HG02642 (cell line): ENCODE measurements at regions not wholly inside any gene's neighbourhood (a gene's known extent, or its start where the extent isn't known, plus 50 kb on each side); places are given as distances from the start of the nearest gene placed in this dataset.

Experiments used
- ATAC-seq: cut with Tn5 transposase; IDR thresholded peaks from one replicate; pipeline ENCODE4 v1.9.1; 2021; ENCODE audit warnings: mild to moderate bottlenecking; ENCODE audit not compliant: unreplicated experiment, poor library complexity

DNA sequence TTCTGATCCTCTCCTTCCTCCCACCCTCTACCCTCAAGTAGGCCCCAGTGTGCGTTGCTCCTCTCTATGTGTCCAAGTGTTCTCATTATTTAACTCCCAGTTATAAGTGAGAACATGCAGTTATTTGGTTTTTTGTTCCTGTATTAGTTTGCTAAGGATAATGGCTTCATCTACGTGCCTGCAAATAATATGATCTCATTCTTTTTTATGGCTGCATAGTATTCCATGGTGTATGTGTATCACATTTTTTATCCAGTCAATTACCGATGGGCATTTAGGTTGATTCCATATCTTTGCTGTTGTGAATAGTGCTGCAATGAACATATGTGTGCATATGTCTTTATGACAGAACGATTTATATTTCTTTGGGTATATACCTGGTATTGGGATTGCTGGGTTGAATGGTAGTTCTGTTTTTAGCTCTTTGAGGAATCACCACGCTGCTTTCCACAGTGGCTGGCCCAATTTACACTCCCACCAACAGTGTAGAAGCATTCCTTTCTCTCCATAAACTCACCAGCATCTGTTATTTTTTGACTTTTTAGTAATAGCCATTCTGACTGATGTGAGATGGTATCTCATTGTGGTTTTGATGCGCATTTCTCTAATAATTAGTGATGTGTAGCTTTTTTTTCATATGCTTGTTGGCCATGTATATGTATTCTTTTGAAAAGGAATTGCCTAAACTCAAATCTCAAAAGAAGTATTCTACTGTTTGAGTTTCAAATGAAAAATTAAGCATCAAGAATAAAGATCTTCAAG lies 116.9 kb downstream of the ETS2 start:
- no peak for ATAC-seq

DNA sequence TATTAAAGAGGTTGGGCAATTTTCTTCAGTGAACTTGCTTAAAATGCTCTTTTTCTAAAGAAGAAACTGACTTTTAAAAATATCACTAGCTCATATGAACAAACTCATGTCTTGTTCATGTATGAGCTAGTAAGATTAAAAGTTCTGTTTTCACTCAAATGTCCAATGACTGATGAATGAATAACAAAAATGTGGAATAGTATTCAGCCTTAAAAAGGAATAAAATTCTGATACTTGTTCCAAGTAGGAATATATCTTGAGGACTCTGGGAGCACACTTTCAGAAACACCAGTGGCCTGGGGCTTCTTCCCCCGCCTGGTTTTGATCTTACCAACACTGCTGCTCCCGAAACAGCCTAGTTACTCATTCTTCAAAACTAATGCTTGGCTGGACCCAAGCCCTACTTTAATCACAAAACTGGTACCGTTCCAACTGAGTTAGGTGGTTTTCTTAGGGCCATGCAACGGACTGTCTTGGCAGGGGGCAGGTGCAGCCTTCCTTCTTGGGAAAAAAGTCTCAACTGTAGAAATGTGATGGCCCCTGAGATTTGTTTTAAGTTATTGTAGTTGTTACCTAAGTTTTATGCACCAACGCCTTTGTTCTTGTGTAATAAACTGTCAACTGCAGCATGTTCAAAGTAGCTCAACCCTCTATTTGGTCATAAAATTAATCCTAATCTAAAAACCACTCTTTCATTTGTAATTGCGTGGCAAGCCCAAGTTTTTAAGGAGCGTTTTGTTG lies 116.0 kb downstream of the ETS2 start:
- no peak for ATAC-seq

DNA sequence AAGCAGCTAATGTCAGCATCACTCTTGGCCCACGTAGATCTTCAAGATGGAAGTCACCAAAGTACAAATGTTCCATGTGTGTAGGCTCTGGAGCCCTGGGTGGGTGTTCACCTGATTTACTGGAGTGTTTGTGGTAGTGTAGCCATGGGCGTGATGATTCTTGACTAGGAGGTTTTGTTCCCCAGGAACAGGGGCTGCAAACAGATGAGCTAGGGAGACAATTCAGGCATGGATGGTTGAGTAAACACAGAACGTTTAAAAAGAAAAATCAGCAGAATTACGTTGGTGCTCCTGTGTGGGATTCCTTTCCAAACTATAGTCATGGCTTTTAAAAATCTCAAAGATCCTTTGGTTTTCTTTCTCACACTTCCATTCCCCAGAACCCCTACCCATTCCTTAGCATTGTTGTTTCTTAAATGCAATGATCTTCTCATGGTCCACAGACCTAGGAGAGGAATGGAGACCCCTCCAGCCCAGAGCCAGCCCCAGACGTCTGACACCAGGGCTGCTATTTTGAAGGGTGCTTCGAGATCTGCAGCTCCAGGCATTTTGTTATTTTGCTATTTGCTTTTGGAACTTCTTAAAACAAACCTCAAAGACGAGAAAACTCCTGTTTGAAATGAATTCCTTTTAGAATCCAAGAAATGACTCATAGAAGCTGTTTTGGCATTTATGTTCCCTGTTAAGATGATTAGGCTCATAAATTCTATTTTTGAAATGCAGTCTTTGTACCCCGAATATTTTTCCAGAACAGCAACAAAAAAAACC lies 115.1 kb downstream of the ETS2 start:
- ATAC-seq = no peak

DNA sequence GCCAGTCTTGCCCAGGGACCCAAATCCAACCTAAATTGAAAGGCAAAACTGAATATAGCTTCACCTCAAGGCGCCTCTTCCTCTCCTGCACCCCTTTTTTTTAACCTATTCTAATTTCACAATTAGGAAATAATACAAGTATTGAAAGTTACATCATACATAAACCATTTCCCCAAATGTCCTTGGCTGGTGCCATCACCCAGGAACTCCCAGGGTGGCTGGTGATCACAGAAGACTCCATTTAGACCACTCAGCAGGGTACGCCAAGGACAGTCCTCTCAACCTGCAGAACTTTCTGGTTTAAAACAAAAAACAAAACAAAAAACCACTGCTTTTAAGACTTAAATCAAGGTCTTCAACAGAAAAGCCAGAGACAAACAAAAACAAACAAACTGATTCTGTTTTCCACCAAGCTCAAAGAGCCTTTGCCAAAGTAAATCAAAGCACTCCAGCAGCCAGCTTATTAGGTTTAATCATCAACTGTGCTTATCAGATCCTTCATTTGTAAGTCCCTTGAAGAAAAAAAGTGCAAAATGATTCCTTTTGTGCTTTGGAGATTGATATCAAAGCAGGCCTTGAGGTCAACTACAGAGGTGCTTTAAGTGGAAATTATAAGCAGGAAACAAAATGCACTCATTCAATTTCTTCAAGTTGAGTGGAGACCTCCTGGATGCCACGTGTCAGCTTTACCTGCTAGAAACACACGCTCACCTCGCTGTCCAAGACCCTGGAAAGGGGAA lies 113.0 kb downstream of the ETS2 start:
- ATAC-seq = no peak

DNA sequence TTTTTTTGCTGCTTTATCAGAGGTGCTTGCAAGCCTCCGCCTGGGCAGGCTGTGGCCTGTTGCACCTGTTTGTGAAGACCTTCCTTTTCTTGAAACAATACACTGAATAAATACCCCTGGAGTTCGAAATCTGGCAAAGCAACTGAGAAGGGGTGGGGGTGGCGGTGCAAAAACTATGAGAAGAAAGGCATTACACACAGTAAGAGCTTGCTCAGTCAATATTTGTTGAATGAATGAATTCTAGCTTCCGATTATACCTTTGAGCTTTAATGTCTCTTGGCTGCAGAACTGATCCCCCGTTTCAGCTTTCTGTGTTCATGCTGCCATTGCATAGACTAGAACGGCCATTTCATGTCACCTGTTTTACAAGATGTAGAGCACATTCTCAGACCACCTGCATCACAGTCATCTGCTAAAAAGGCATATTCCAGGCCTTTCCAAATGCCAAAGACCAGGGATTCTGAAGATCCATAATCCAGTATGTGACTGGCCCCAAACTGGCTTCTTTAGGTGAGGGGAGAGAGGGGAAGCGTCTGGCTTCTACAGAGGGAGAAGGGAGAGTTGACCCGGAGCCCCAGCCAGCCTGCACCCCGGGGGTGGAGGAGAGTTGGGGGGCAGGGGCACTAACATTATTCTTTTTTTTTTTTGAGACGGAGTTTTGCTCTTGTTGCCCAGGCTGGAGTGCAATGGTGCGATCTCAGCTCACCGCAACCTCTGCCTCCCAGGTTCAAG lies 111.5 kb downstream of the ETS2 start:
- no peak for ATAC-seq

DNA sequence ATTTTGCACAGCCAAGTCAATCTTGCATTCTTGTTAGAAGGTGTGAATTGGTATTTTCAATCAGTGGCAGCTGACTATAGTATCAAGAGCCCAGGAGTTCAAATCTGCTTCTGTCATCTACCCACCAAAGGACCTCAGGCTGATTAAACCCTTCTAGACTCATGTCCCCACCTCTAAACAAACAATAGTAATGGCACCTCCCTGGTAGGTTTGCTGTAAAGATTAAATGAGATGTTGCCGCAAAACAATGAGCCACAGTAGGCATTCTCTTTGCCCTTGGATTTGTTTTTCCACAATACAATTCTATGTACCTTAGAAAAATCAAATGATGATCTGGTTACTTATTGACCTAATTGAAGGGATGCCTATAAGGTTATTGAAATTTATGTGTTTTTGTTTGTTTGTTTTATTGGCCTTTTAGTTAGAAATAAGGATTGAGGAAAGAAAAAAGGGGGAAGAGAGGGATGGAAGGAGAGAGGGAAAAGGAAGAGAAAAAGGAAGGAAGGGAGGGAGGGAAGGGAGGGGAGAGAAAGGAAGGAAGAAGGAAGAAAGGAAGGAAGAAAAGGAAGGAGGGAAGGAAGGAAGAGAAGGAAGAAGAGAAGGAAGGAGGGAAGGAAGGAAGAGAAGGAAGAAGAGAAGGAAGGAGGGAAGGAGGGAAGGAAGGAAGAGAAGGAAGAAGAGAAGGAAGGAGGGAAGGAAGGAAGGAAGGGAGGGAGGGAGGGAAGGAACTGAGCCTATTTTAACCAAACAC lies 110.7 kb downstream of the ETS2 start:
- no peak for ATAC-seq

DNA sequence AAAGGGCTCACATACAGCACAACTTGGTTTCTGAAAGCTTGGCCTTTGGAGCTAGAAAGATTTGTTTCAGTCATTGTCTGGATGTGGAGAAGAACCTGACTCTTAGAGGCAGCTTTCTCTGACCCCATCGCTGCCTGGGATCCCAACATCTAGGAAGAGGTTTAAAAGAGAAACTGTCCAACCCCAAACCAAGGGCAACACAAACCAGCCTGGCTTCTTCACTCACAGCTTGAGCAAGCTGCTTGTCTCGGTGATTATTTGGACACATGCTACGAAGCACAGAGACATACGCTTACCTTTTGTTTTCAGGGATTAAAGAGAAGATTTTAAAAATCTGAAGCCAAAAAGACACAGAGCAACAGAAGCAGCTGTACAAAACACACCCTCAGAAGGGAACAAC lies 109.8 kb downstream of the ETS2 start:
- ATAC-seq = no peak

DNA sequence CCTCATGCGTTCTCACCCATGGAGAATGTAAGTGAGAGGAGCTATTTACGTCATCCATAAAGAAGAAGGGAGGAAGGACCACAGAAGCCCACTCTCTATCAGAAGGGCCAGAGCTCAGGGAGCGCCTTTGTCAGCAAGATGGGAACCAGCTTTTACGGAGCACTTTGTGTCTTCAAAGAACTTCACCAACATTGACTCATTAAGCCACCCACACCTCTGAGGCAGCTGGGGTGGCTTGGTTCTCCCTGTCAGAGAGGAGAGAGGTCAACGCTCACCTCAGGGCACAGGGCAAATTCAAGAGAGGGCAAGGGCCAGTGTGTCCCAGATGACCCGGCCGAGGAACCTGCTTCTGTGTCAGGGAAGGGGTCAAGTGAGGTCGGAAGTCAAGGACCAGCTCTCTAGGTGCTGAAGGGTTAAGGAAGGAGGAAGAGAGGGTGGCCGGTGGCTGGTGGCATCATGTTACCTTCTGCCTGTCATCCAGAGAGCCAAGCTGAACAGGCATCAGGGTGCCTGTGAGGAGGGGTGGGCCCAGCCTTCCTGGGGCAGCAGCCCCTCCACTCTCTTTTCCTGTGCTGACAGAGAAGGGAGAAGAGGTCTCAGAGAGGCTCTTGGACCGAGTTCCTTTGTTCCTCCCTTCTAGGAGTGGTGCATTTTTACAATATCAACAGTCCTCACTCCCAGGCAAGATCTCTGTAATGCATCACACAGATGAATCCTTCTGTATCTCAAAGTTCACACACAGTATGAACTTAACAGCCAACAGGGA lies 109.0 kb downstream of the ETS2 start:
- no peak for ATAC-seq

DNA sequence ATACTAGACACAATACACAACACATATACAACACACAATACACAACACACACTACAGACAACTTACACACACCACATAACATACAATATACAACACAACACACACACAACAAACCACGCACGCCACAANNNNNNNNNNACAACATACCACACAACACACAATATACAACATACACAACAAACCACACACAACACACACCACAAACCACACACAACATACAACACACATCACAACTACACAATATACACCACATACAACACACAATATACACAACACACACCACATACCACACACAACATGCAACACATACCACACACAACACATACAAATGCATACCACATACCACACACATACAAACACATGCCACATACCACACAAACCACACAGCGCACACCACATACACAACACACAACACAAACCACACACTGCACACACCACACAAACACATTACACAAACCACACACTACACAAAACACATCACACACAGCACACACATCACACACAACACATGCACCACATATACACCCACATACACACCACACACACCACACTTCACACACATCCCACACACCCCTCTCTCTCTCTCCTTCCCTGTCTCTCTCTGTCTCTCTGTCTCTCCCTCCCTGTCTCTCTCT lies 108.3 kb downstream of the ETS2 start:
- no peak for ATAC-seq

DNA sequence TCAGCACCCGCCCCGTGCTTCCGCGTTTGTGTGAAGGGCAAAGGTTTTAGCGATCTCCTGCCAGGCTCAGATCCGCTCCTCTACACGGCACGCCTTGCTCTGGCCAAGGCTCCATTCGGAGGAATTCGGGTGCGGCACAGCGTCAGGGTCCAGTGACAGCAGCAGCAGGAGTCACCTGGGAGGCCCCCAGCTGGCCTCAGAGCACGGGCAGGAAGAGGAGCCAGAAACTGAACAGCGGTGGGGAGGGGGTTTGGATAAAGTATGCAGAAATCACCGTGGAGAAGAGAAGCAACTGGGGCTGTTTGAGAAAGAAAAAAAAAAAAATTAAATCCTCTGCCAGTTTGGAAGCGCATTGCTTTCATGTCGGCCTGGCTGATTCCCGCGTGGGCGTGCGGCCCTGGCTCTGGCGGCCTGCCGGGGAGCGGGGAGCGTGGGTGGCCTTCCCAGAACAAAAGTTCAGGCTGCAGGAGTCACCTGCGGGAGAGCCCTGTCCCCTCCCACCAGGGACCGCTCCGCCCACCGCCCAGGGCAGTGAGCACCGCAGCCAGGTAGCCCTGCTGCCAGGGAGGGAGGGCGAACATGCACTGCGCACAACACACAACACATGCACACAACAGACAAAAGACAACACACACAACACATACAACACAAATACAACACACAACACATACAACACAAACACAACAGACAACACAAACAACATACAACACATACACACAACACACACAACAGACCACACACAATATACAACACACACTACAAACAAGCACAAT lies 107.6 kb downstream of the ETS2 start:
- no peak for ATAC-seq

DNA sequence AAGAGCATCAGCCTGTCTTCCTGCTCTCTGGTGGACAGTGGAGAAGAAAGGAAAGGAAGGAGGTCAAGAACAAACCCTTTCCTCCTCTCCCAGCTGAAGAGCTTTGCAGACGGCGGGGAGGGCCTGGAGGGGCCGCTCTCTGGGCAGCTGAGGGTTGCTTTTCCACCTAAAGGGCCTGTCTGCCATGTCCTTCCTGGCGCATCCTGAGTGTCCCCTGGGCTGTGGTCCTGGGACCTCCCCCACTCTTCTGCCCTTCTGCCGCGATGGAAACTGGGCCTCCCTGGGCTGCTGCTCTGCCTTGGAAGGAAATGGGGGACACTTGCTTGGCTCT lies 107.0 kb downstream of the ETS2 start:
- ATAC-seq = no peak

DNA sequence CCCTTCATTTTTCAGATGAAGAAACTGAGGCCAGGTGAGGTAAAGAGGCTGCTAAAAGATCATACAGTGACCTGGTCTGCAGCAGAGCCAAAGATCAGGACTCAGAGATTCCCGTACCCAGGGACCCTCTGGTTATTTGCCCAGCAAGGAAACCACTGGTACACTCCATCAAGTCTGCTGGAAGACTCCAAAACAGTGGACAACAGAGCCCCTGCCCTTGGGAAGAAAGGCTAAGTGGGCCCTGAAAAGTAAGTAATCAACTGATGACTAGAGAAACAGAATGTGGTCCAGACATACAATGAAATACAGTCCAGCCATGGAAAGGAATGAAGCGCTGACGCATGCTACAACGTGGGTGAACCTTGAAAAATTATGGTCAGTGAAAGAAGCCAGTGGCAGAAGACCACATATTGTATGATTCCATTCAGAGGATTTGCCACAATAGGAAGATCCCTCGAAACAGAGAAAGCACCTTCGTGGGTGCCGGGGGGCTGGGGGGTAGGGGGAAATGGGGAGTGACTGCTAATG lies 106.4 kb downstream of the ETS2 start:
- no peak for ATAC-seq

DNA sequence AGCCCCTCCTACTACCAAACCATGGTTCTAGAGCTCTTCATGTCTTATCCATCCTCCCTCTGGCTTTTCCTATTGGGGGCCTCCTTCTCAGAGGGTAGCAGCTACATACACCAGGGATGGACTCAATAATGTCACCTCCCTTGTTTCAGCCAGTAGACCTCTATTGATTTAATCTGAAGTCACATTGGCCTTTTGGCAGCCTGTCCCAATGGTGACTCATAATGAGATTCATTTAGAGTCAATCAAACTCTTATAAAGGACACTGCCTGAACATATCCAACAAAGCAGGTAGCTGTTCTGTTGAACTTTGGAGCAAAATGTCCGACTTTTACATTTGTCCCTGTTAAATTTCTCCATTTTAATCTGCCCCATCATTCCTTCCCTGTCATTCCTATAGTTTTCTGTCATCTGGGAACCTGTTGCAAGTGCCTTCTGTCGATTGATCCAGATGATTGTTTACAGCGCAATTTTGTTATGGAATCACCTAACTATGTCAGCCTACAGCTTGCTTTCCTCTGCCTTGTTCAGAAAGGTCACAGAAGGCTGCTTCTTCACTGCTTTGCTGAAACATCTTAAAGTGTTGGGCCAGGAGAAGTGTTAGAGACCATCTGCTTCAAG lies 105.9 kb downstream of the ETS2 start:
- ATAC-seq = no peak

DNA sequence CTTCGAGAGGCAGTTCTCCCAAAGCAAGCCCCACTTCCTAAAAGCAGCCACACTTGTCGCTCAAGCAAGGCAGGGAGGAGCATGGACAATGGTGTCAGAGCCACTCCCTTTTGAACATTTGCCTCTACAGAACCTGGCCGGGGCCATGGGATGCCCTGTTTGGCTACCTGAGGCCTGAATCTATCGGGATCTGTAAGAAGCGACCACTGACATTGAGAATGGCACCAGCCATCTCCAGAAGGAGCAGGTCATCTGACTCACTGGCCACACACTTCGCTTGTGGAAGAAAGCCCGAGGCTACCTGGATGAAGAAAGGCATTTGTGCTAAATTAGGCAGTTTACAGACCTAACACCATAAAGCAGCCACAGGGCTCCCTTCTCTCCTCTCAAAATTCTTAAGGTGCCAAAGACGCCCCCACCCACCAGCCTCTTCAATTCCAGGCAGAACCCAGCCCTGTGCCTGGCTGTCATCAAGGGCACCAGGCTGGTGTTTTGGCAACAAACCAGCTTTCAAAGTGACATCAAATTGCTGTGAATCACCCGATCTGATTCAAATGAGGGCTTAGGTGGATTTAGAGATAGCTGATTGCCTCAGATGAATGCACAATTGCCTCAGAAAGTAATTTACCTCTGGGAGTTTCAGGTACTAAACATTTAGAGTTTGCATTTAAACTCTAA lies 104.8 kb downstream of the ETS2 start:
- ATAC-seq = no peak

DNA sequence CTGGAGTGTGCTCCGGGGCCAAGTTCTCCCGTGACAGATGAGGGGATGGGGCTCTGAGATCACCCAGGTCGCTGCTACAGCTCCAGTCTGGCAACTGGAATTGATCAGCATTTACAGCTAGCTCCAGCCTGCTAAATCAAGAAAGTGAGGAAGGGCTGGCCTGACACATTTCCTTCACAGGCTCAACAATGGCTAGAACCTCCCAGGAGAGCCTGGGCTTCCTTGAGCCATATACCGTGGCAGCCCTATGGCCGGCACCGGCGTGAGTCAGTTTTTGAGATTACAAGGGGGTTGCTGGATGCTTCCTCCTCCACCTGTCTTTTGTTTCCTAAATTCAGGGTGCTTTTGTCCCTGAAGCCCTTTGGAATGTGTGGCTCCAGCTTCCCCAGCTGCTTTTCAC lies 104.2 kb downstream of the ETS2 start:
- no peak for ATAC-seq

DNA sequence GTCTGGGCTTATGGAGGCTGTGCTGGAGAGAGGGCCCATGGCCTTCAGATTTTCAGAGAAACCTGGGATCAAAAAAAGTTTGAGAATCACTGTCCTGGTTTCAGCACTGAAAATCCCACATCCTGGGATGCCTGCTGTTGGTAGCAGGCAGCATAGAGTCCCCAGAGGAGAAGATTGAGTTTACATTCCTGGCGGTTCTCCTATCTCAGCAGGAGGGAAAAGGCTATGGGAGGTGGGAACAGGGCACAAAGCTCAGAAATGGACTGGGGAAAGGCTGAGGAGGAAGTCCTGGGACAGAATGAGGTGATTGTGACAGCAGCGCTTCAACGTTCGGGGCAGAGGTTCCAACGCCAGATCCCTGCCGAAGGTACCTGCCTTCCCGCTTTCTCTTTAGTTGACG lies 103.4 kb downstream of the ETS2 start:
- ATAC-seq = no peak
